Astrocyte of the cerebellum (primary cell): ENCODE measurements at regions not wholly inside any gene's neighbourhood (a gene's known extent, or its start where the extent isn't known, plus 50 kb on each side); places are given as distances from the start of the nearest gene placed in this dataset.
A peak's percentile ranks its signal among the peaks of the same experiment; 100 is the strongest.

Experiments
- DNase-seq: peaks from one replicate; pipeline ENCODE4 v3.0.0-alpha.2; 2011; ENCODE audit warnings: low read depth
- H3K4me3 ChIP-seq: 2 replicates; pipeline ENCODE4 v1.5.1; 2011; ENCODE audit warnings: mild to moderate bottlenecking, low read depth, low read length, moderate library complexity
- CTCF ChIP-seq: IDR thresholded peaks from 2 replicates; pipeline ENCODE4 v1.5.1; 2012; ENCODE audit warnings: low read length, low read depth, moderate library complexity, mild to moderate bottlenecking; ENCODE audit errors: missing control alignments
- in situ Hi-C: cut with HindIII; loops from 2 replicates; pipeline ENCODE4 v1.10.0; 2017; ENCODE audit warnings: low sequenced_read_pairs

- peak; percentile 94 for DNase-seq
- TF ChIP-seq CTCF = no peak
These were observed 66.3 kb upstream of the PPP2R5A start for GRCh38 chr1:212218911-212219310.

GRCh38 chr1:212219679-212220463, 65.3 kb upstream of the PPP2R5A start:
- TF ChIP-seq CTCF = no peak
- in situ Hi-C loops = no loop called here
- H3K4me3 ChIP-seq = no peak overlapping the region
- peak; percentile 43 for DNase-seq

More at GRCh38 chr1:212218911-212219310, 66.3 kb upstream of the PPP2R5A start:
- H3K4me3 ChIP-seq = no peak overlapping the region
- in situ Hi-C loops = no loop called here

GRCh38 chr1:212221801-212222200, 63.4 kb upstream of the PPP2R5A start:
- no peak for DNase-seq
- no peak for TF ChIP-seq CTCF
- in situ Hi-C loops = no loop called here
- no peak overlapping the region for H3K4me3 ChIP-seq

GRCh38 chr1:212224102-212224501, 61.1 kb upstream of the PPP2R5A start:
- H3K4me3 ChIP-seq = no peak overlapping the region
- no peak for DNase-seq
- in situ Hi-C loops = no loop called here
- no peak for TF ChIP-seq CTCF

- TF ChIP-seq CTCF = no peak
- in situ Hi-C loops = no loop called here
- H3K4me3 ChIP-seq = no peak overlapping the region
- DNase-seq = no peak
These were observed 59.8 kb upstream of the PPP2R5A start for GRCh38 chr1:212225416-212225815.

GRCh38 chr1:212225871-212226302, 59.3 kb upstream of the PPP2R5A start:
- no peak overlapping the region for H3K4me3 ChIP-seq
- no peak for TF ChIP-seq CTCF
- in situ Hi-C loops = no loop called here
- DNase-seq = no peak

- no peak for DNase-seq
- in situ Hi-C loops = no loop called here
- TF ChIP-seq CTCF = no peak
- H3K4me3 ChIP-seq = no peak overlapping the region
These were observed 58.7 kb upstream of the PPP2R5A start for GRCh38 chr1:212226467-212226866.
